K562 (cell line): ENCODE measurements at regions not wholly inside any gene's neighbourhood (a gene's known extent, or its start where the extent isn't known, plus 50 kb on each side); places are given as distances from the start of the nearest gene placed in this dataset.
A peak's percentile ranks its signal among the peaks of the same experiment; 100 is the strongest.

Source experiments
- ATAC-seq: fragments of 200-7000 bp; cut with Tn5 transposase; 3 replicates; pipeline ENCODE4 v1.9.1; 2020; ENCODE audit warnings: moderate library complexity
- BruUV-seq: library from RNA; stranded (reverse); fragments of 400-500 nt; replicated peaks from 2 replicates; lab custom pipeline; 2021; lab: Mats Ljungman, UMichigan
- CTCF ChIA-PET: fragments of 300-600 bp; formaldehyde crosslinking; extraction: SDS; loops from one replicate; lab custom pipeline; 2021; ENCODE audit warnings: low intra/inter-chr PET ratio; lab: Yijun Ruan, JAX
- POLR2A ChIA-PET: fragments of 300-600, 350-650 bp; sonication (Branson Sonifier 250); formaldehyde crosslinking; extraction: SDS; loops from one replicate; lab custom pipeline; 2021; ENCODE audit warnings: antibody characterized with exemption, inconsistent platforms; lab: Yijun Ruan, JAX
- DNase-seq, 4 experiments: peaks; one replicate each; pipeline versions ENCODE4 v3.0.0 to v3.0.0-alpha.2; 2011 to 2018; ENCODE audit warnings: low spot score in 3 of 4, mixed read lengths in 3 of 4; ENCODE audit errors: extremely low read depth in 1 of 4
- FAIRE-seq: peaks from 2 replicates; lab custom pipeline; 2011; peaks lifted over from hg19 to GRCh38; lab: Jason Lieb, UNC
- H2AFZ ChIP-seq: 2 replicates; pipeline ENCODE4 v1.6.0; 2011; ENCODE audit warnings: low read depth, low read length, control low read depth, inconsistent platforms
- H3K27ac ChIP-seq: fragments of 200-600 bp; 3 replicates; pipeline ENCODE4 v1.8.0; 2011; ENCODE audit warnings: low read depth, mild to moderate bottlenecking, control low read depth, inconsistent platforms, low read length, moderate library complexity, mixed read lengths; ENCODE audit errors: extremely low read depth
- H3K27me3 ChIP-seq, 2 experiments: fragments of 300-600 bp in 1 of 2; 2 replicates in 1 of 2; 3 replicates in 1 of 2; pipeline versions ENCODE4 v1.6.0 to v1.8.0; 2011; ENCODE audit warnings: inconsistent platforms in 2 of 2, low read length in 2 of 2, mild to moderate bottlenecking in 1 of 2, mixed read lengths in 1 of 2, moderate library complexity in 1 of 2; ENCODE audit not compliant: control insufficient read depth in 2 of 2, insufficient read depth in 2 of 2
- H3K36me3 ChIP-seq: fragments of 300-600 bp; 3 replicates; pipeline ENCODE4 v1.8.0; 2011; ENCODE audit warnings: mild to moderate bottlenecking, low read length, inconsistent platforms; ENCODE audit not compliant: control insufficient read depth, insufficient read depth
- H3K4me1 ChIP-seq, 2 experiments: fragments of 200-600 bp in 1 of 2; replicated peaks in 1 of 2; 2 replicates in 1 of 2; 3 replicates in 1 of 2; pipeline versions ENCODE4 v1.5.1 to v1.8.0; 2011; ENCODE audit warnings: inconsistent platforms in 2 of 2, low read length in 2 of 2, mild to moderate bottlenecking in 1 of 2, mixed read lengths in 1 of 2, moderate library complexity in 1 of 2; ENCODE audit not compliant: control insufficient read depth in 2 of 2, insufficient read depth in 2 of 2
- H3K4me2 ChIP-seq: 2 replicates; pipeline ENCODE4 v1.6.1; 2011; ENCODE audit warnings: low read length, control low read depth, inconsistent platforms, mixed read lengths; ENCODE audit not compliant: insufficient read depth
- H3K4me3 ChIP-seq: fragments of 200-600 bp; sonication (generic), shearing (Covaris generic); 2 replicates; pipeline ENCODE4 v1.5.1; 2016; ENCODE audit warnings: control low read depth, inconsistent platforms
- H3K79me2 ChIP-seq: fragments of 200-600 bp; 3 replicates; pipeline ENCODE4 v1.8.0; 2011; ENCODE audit warnings: low read length, inconsistent platforms; ENCODE audit not compliant: control insufficient read depth, insufficient read depth
- H3K9ac ChIP-seq, 2 experiments: 2 replicates each; pipeline versions ENCODE4 v1.6.0 to v1.6.1; 2011; ENCODE audit warnings: low read depth in 2 of 2, low read length in 2 of 2, control low read depth in 1 of 2, inconsistent platforms in 1 of 2, mild to moderate bottlenecking in 1 of 2, mixed read lengths in 1 of 2; ENCODE audit not compliant: insufficient read depth in 1 of 2
- H3K9me1 ChIP-seq: one replicate; pipeline ENCODE4 v1.6.0; 2011; ENCODE audit warnings: inconsistent platforms, mild to moderate bottlenecking, low read length, moderate library complexity; ENCODE audit not compliant: control insufficient read depth, insufficient read depth
- H3K9me3 ChIP-seq: replicated peaks from 2 replicates; pipeline ENCODE4 v1.5.1; 2011; ENCODE audit warnings: low read depth, low read length, inconsistent platforms; ENCODE audit not compliant: control insufficient read depth, insufficient read depth
- H4K20me1 ChIP-seq: replicated peaks from 2 replicates; pipeline ENCODE4 v1.6.1; 2011; ENCODE audit warnings: low read length, inconsistent platforms, mixed read lengths; ENCODE audit not compliant: control insufficient read depth, insufficient read depth
- BRCA1 ChIP-seq, 2 experiments: fragments of 450-650 bp in 1 of 2; sonication (generic) in 1 of 2; formaldehyde crosslinking in 1 of 2; IDR thresholded peaks; 2 replicates each; pipeline versions ENCODE4 v1.5.0 to v1.6.1; 2017 to 2020; ENCODE audit warnings: mild to moderate bottlenecking in 1 of 2, missing genetic modification reagents in 1 of 2
- CEBPB ChIP-seq: fragments of 450-650 bp; IDR thresholded peaks from 2 replicates; pipeline ENCODE4 v1.6.1; 2016; ENCODE audit warnings: missing genetic modification characterization, missing compliant biosample characterization
- CEBPG ChIP-seq, 3 experiments: fragments of 200-800 bp in 1 of 3; sonication (Bioruptor generic) in 1 of 3; sonication (generic) in 1 of 3; formaldehyde crosslinking in 1 of 3; IDR thresholded peaks in 2 of 3; conservative IDR thresholded peaks in 1 of 3; 2 replicates each; pipeline versions ENCODE4 v1.6.1 to v1.8.0; 2016 to 2022; ENCODE audit warnings: missing compliant biosample characterization in 2 of 3, missing genetic modification characterization in 2 of 3, mild to moderate bottlenecking in 1 of 3, missing genetic modification reagents in 1 of 3
- ESRRB ChIP-seq: fragments of 250-450 bp; sonication (Bioruptor Pico); IDR thresholded peaks from 2 replicates; pipeline ENCODE4 v1.5.0; 2020; ENCODE audit warnings: mild to moderate bottlenecking, moderate library complexity, borderline replicate concordance
- ETV5 ChIP-seq: sonication (generic); formaldehyde crosslinking; IDR thresholded peaks from 2 replicates; pipeline ENCODE4 v1.4.0; 2020; ENCODE audit warnings: low read depth, mild to moderate bottlenecking, missing genetic modification reagents
- HMGN3 ChIP-seq: IDR thresholded peaks from 2 replicates; pipeline ENCODE4 v1.6.1; 2011; ENCODE audit warnings: borderline replicate concordance, low read depth, mild to moderate bottlenecking, mixed read lengths, low read length; ENCODE audit not compliant: insufficient read length; ENCODE audit errors: extremely low read depth
- MTA1 ChIP-seq: fragments of 450-650 bp; IDR thresholded peaks from 2 replicates; pipeline ENCODE4 v1.6.1; 2017; ENCODE audit warnings: borderline replicate concordance
- NFE2L1 ChIP-seq: fragments of 450-650 bp; IDR thresholded peaks from 2 replicates; pipeline ENCODE4 v1.6.1; 2016; ENCODE audit warnings: missing genetic modification characterization, low read depth, mild to moderate bottlenecking, missing compliant biosample characterization, moderate library complexity, borderline replicate concordance
- NR0B1 ChIP-seq: fragments of 450-650 bp; IDR thresholded peaks from one replicate; pipeline ENCODE4 v1.6.1; 2018; ENCODE audit warnings: mild to moderate bottlenecking, moderate library complexity; ENCODE audit not compliant: partially characterized antibody
- SOX6 ChIP-seq: fragments of 450-650 bp; IDR thresholded peaks from 2 replicates; pipeline ENCODE4 v1.6.1; 2014; ENCODE audit warnings: mild to moderate bottlenecking
- XRCC3 ChIP-seq: fragments of 450-650 bp; IDR thresholded peaks from 2 replicates; pipeline ENCODE4 v1.6.1; 2017; ENCODE audit warnings: mild to moderate bottlenecking, moderate library complexity
- ZNF311 ChIP-seq: fragments of 250-450 bp; sonication (Bioruptor Pico); IDR thresholded peaks from 2 replicates; pipeline ENCODE4 v1.4.0; 2020; ENCODE audit warnings: mild to moderate bottlenecking, moderate library complexity
- WGBS: fragments of 100-300 bp; shearing (Covaris generic); methylation state at CpG from one replicate; pipeline ENCODE4 v1.1.6; 2016; ENCODE audit warnings: low coverage, mixed read lengths; ENCODE audit not compliant: insufficient coverage; ENCODE audit errors: missing lambda C conversion rate; 5-methylcytosine and 5-hydroxymethylcytosine counted together
- in situ Hi-C: fragments of 300-500 bp; cut with MboI; formaldehyde crosslinking; loops from 4 replicates; pipeline ENCODE4 v1.15.0; 2018; ENCODE audit warnings: inconsistent platforms, mixed read lengths
- intact Hi-C: fragments of 100-400 bp; cut with micrococcal nuclease; formaldehyde crosslinking; loops from 2 replicates; pipeline ENCODE4 v1.14.2; 2022

GRCh38 chr16:51716195-51716594 lies 565.1 kb upstream of the SALL1 start:
- Histone ChIP-seq H2AFZ (no peak overlapping the region), H3K79me2 (no peaks in the 10 kb centered on the region), H3K4me2 (no peak overlapping the region), H3K4me3 (no peak overlapping the region), H3K27ac (no peak overlapping the region), H4K20me1 (no peaks in the 10 kb centered on the region), H3K4me1 (no peaks in the 10 kb centered on the region), H3K9ac (no peak overlapping the region), H3K9me1 (no peaks in the 10 kb centered on the region), H3K36me3 (no peaks in the 10 kb centered on the region), H3K27me3 (no peaks in the 10 kb centered on the region)
- WGBS: 0% methylated on average over 1 of the region's 1 CpG
- ChIA-PET POLR2A (no interaction called here), CTCF (no interaction called here)
- ATAC-seq (no peak), DNase-seq (no peak)
- intact Hi-C loops: no loop called here
- TF ChIP-seq ZNF311 (CRISPR knock-in tag) (no peak), ESRRB (CRISPR knock-in tag) (no peak), SOX6 (no peak), NR0B1 (no peak), MTA1 (no peak), ETV5 (CRISPR knock-in tag) (no peak), CEBPG (CRISPR knock-in tag; IDR thresholded peaks at IDR 0.05) (no peak), CEBPG (tag; conservative IDR thresholded peaks at IDR 0.05 in 1 of 2, IDR thresholded peaks at IDR 0.05 in 1 of 2) (peak in 1 of 2 experiments; percentile 30; a peak in 1 of 4 replicates), NFE2L1 (tag) (no peak), BRCA1 (IDR thresholded peaks at IDR 0.05) (no peak), BRCA1 (CRISPR knock-in tag; IDR thresholded peaks at IDR 0.05) (no peak), HMGN3 (no peak), XRCC3 (no peak), CEBPB (peak; percentile 26; the same call in 1 of the 2 replicates)
- TF ChIP-seq, all 486 proteins: peak for 2
- BruUV-seq: no TSS peak
- no peak for FAIRE-seq
- no peaks in the 10 kb centered on the region for H3K9me3 ChIP-seq
- in situ Hi-C loops: no loop called here
